GM21381 (cell line): ENCODE measurements at regions not wholly inside any gene's neighbourhood (a gene's known extent, or its start where the extent isn't known, plus 50 kb on each side); places are given as distances from the start of the nearest gene placed in this dataset.
"Not testable (repeated sequence)": the region's sequence is repeated elsewhere in the genome, so short reads cannot be mapped to it uniquely, and the experiment has no call there.

Source experiments
- ATAC-seq: cut with Tn5 transposase; IDR thresholded peaks from one replicate; pipeline ENCODE4 v1.9.1; 2021; ENCODE audit warnings: mild to moderate bottlenecking, moderate library complexity; ENCODE audit not compliant: unreplicated experiment

DNA sequence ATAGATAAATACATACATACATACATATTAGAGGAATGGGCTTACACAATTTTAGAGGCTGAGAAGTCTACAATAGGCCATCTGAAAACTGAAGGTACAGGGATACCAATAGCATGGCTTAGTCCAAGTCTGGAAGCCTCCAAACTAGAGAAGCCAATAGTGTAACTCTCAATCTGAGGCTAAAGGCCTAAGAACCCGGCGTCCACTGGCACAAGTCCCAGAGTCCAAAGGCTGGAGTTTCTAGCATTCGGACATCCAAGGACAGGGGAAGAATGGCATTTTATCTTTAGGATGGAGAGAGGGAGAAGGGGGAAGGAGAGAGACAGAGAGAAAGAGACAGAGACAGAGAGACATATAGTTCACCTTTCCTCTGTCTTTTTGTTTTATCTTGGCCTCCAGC is 63.7 kb upstream of the SYT4 start:
- no peak for ATAC-seq

DNA sequence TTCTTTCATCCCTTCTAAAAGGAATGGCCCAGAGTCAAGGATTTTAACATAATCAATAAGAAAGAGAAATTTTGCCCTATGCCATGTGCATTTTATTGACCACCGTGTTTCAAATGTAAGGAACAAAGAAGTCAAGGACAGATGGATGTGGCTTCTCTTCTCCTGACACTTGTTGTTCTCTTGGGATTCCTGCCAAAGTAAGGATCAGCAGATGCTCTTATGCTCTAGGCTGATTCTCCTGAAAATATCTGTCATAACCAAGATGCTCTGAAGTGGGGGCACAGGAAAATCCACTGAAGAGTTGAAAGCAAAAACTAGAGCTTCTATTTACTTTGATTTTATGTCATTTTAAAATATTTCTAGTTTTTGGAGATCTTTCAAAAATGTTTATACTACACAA is 72.9 kb upstream of the SYT4 start:
- no peak for ATAC-seq

DNA sequence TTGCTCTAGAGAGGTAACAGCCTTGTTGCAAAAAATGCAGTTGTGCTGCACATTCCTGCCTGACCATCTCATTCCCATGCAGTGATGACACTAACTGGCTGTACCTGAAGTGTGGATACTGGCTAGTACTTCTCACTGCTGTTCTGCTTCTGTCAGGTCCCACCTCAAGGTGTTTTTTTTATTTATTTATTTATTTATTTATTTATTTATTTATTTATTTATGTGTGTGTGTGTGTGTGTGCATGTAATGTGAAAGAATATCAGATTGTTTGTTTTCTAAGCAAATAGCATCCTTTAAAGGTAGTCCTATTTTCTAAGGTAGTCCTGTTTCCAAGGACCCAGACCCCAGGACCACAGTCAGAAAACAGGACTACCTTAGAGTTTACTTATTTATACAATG is 87.2 kb upstream of the SYT4 start:
- no peak for ATAC-seq

DNA sequence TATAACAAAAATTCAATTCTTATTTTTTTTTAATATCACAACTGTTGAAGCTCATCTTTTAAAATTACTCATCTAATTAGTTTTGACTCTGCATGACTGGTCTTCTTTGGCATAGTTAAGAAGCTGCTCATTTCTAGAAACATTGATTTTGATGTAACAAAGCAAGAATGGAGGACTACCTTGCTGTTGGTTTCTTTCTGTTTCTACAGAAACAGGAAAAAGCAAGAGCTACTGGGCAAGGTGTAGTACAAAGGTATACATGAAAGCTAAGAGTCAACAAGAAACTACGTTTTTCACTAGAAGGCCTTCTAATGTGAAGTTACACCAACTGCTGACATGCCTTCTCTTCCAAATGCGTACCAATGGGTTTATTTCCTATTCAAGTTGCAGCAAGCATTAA is 90.6 kb upstream of the SYT4 start:
- no peak for ATAC-seq

DNA sequence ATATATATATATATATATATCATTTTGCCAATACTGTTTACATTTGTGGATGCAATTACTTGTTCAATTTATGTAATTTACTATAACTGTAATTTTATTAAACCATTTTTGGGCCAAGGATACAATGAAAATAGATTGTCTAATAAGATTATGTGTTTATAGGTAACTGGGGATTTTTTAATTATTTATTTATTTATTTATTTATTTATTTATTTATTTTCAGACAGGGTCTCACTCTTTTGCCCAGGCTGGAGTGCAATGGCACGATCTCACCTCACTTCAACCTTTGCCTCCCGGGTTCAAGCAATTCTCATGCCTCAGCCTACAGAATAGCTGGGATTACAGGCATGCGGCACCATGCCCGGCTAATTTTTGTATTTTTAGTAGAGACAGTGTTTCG is 92.0 kb upstream of the SYT4 start:
- ATAC-seq: not testable (repeated sequence)

DNA sequence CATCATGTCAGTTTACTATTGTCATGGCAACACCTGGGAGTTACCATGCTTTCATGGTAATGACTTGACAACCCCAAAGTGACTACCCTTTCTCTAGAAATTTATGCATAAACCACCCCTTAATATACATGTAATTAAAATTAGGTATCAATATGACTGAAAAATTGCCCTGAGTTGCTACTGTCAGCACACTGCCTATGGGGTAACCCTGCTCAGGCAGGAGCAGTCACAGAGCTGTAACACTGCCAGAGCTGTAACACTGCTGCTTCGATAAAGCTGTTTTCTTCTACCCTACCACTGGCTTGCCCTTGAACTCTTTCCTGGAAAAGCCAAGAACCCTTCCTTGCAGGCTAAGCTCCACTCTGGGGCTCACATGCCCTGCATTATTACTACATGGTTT is 95.5 kb upstream of the SYT4 start:
- no peak for ATAC-seq

DNA sequence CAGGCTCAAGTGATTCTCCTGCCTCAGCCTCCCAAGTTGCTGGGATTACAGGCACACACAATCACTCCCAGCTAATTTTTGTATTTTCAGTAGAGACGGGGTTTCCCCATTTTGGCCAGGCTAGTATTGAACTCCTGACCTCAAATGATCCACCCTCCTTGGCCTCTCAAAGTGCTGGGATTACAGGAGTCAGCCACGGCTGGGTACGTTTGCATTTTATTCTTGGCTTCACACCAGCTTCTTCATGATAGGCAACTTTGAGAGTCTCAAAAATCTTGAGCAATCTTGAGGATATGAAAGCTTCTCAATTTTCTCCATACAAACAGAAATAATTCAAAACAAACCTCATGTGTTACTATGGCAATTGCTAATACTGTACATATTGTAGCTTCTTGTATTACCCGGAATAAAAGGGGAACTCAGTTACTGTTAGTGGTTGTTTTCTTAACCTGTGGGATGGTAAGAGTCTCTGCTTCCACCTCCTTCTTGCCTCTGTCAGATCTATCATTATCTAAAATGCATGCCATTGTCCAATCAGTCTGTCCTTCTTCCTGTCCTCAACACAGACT is 102.9 kb upstream of the SYT4 start:
- ATAC-seq: no peak

DNA sequence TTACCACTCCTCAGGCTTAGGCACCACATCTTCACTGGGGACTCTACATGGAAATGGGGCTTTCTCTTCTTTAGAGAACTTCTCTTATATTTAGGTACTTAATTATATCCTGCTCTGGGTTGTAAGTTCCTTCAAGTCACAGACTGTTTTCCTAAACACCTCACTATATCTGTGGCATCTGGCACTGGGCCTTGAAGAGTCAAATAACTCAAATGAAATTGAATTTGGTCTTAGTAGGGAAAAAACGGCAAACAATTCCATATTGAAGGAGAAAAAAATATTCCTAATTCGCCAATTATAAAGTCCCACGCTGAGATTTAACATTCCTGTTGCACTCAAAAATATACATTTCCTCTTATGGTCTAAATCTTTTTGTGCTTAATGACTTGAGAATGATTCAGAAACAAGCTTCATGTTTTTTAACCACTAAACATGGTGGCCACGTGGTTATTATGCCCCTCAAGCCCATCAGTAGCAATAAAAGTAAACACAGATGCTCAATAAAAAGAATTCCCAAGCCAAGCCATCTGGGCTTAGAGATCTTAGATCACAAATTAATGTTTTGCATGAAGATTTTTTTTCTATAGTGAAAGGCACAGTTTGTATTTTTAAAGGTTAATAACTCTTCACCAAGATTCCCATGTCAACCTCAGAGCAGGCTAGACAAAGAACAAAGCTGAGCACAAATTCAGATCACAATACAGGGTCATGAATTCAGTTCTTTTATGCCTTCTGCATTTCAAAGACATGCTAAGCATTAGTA is 105.5 kb upstream of the SYT4 start:
- ATAC-seq: no peak

DNA sequence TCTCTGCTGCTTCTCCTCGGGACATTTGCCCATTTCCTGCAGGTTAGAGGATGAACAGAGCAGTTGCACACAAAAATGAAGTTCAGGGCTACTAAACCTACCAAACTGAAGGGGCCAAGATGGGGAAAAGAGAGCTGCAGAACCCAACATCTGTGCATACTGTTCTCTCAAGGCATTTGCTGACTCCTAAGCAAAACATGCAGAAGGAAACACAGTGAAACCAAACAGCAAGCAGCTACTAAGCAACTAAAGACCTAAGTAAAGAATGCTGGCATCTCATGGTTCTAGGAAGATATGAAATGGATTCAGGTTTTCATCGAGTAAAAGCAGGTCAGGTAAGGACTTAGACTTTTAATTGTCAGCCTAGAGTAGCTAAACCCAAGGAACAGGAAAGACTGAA is 111.9 kb upstream of the SYT4 start:
- no peak for ATAC-seq

DNA sequence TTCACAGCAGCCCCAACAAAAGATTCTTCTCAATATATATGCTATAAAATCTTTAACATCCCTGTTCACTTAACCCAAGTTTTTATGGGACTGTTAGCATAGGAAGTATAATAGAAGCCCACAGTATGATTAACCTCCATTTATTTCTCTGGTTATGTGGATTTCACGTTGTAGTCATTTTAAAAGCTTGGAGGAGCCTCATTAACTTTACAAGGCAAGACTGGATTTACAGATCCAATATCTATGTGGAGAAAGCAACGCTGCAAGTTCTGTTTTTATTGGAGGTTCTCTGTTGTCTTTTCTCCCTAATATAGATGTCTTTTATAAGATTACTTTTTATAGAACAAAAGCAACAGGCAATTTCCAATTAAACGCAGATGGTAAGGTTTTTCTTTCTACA is 114.9 kb upstream of the SYT4 start:
- no peak for ATAC-seq

DNA sequence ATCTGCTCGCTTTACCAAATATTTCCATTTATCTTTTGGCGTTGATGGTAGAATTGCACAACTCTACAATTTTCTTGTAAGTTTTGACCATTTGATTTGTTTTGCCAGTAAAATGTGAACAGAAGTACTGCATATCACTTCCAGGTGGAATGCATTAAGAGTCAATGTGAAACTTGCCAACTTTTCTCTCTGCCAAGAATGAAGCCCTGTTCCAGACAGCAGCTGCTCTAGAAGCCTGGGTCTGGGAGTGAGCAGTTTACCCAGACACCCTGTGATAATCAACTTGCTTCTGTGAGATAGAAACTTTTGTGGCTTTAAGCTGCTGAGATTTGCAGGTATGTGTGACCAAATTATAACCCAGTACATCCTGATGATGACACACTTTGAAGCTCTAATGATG is 115.9 kb upstream of the SYT4 start:
- no peak for ATAC-seq

DNA sequence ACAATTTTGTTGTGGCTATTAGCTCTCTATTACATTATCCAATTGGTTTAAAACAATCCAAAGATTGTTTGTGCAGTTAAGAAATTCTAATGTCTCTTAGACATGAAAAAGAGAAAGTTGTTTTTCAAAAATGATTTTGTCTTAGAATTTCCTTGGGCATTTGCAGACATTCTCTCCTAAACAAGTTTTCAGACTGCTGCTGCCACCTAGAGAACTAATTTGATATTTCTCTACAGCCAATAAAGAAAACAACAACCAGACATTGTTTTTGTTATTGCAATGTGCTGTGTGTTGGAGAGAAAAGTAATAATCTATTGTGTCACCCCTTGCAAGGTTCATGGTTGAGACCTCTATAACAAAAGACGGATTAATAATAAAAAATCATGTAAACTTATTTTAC is 119.0 kb upstream of the SYT4 start:
- ATAC-seq: no peak

DNA sequence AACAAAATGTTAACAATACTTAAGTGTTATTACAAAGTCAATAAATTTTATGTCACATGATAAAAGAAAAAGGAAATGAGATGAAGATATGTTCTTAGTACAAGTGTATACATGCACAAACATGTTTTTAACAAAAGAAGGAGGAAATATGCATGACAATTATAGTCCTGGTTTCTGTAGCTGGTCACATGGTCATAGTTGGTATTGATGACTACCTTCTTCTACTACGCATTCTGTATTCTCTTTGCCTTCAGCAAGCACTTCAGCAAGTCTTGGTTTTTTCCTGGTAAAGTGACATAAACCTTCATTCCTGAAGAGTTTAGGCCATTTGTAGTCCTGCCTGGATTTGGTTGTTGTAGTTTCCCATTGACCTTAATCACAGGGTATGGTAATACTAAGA is 121.3 kb upstream of the SYT4 start:
- ATAC-seq: no peak

DNA sequence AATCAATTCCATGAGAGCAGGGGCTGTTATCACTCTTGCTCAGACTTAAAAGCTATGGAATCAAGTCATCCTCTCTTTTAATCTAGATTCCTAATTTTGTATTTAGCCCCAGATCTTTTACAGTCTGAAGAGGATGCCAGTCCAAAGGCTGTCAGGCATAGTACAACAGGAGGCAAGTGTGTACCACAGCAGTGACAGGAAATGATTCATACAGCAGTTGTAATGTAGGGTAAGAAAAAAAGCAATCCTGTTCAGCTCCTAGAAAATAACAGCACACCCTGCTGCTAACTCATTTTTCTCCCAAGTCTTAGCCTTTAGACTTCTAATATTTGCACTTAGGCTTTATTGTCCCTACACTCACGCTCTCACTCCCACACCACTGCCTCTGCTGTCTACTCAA is 127.8 kb upstream of the SYT4 start:
- no peak for ATAC-seq

DNA sequence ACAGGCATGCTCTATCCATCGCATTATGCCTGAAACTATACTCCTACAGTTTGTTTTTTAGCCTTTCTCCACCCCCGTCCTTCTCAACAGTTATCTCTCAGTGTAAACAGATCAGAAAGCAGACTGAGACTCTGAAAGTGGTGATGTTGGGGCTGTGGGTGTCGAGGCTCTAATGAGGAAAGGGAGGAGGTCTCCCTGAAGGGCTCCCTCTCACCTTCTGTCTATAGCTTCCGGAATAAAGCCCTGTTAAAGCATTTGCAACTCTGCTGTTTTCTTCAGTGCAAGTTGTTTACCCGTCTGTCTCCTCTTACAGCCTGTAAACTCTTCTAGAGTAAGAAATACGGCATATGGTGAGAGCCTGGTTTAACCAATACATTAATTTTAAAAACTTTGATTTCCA is 136.7 kb upstream of the SYT4 start:
- ATAC-seq: no peak

DNA sequence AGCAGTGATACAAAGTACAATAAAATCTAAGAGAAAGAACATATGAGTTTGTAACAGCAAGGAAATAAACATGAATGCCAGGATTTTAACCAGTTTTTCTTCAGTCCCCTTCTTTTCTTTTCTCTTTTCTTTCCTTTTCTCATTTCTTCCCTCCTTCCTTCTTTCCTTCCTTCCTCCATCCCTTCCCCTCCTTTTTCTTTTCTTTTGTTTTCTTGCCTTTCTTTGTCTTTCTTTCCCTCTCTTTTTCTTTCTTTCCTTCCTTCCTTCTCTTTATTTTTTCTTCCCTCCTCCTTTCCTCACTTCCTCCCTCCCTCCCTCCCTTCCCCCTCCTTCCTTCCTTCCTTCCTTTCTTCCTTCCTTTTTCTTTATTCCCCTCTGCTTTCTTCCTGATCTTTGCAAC is 142.8 kb upstream of the SYT4 start:
- no peak for ATAC-seq

DNA sequence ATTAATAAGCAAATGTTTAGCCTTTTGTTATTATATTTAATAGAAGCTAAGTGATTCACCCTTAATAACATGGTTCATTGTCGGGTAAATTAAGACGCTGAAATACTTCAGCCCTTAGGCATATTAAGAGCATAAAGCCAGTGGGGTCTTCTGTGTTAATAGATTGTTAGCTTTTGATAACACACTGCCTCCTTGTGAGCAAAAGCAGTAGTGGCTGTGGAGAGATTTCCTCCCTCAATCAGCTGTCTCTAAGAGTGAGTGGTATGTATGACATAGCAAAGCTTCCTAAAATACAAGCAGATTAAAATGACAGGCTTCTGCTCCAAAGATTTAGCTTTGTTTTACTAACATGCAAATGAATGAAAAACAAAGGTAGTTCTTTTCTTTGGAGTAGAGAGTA is 143.7 kb upstream of the SYT4 start:
- no peak for ATAC-seq

DNA sequence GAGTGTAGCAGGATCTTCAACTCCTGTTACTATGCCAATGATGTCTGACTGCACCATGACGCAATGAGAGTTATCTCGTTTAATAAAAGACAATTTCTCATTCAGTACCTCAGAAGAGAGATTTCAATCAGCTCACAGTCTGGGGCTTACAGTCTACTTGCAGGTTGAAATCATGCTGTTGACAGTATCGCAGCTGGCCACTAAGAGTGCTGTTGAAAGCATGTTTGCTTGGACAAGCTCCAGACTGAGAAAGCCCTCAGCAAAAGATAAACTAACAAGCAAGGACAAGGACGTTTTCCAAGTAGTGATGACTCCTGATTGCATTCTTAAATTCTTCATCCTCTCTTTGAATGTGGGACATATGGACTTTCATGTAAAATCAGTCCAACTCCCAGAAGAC is 145.2 kb upstream of the SYT4 start:
- ATAC-seq: no peak

DNA sequence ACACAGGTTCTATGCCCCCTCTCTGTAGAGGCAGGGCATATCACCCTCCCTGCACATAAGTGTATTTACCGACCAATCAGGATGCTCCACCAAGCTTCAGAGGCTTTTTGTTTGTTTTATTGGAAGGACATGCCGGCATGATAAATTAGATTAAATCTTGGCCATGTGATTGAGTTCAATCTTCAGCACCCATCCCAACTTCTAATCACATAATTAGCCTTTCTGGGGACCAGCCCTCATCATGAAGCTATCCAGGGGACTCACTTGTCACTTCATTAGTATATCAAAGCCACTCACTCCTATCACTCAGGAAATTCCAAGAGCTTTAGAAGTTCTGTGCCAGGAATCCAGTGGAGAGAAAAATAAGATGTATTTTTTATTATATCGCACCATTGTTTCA is 158.6 kb upstream of the SYT4 start:
- no peak for ATAC-seq

DNA sequence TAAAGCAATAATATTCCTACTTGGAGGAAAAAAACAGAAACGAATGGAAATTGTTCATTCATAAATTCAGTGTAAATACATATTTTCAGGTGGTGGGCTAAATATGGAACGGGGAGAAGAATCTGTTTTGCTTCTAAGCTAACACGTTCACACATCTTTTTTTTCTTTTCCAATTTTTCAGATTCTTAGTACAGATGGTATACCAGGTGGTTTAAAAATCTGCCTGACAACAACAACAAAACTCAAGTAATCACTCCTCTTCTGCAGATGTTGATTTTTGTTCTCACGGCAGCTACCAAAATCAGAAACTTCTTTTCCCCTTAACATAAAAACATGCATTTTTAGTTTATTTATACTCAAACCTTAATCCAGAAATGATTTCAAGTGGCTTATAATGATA is 164.8 kb upstream of the SYT4 start:
- no peak for ATAC-seq

DNA sequence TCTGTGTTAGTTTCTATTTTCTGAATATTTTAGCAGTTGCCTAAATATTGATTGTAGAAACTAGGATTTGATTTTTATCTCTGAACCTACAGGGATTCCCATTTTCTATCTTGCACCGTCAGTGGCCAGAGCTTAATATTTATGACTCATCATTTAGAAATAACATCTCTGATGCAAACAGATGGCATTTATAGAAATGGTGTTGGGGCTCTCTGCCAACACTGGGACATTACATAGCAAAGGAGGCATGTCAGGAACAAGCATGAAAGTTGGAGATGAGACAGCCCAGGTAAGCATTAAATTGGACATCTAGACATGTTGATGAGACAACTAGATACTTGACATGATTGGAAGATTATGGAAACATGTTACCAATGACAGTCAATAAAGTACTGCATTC is 165.3 kb upstream of the SYT4 start:
- no peak for ATAC-seq

DNA sequence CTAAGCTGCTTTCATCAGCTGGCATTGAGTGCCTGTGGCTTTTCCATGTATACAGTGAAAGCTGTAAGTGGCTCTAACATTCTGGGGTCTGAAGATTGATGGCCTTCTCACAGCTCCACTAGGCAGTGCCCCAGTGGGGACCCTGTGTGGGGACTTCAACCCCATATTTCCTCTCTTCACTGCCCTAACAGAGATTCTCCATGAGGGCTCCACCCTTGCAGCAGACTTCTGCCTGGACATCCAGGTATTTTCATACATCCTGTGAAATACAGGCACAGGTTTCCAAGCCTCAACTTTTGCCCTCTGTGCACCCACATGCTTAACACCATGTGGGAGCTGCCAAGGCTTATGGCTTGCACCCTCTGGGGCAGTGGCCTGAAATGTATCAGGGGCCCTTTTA is 188.2 kb upstream of the SYT4 start:
- no peak for ATAC-seq

DNA sequence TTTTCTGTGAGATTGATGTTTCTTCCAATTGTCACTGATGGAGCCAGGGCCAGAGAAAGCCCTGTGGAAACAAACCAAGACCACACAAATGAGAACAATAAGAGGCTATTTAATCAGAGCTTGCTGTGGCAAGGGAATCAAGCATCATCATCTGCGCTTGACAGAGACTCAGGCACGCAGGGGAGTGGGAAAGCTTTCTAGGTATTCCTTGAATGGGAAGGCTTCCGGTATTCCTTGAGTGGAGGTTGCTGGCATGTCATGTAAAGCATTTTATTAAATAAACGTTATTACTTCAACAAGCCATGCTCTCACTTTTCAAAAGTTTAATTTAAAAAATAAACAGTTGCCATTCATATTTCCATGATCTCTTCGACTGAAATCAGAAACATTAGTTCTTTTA is 194.6 kb upstream of the SYT4 start:
- ATAC-seq: no peak
